ENCODE measurements at regions not wholly inside any gene's neighbourhood (a gene's known extent, or its start where the extent isn't known, plus 50 kb on each side); places are given as distances from the start of the nearest gene placed in this dataset.

DNA sequence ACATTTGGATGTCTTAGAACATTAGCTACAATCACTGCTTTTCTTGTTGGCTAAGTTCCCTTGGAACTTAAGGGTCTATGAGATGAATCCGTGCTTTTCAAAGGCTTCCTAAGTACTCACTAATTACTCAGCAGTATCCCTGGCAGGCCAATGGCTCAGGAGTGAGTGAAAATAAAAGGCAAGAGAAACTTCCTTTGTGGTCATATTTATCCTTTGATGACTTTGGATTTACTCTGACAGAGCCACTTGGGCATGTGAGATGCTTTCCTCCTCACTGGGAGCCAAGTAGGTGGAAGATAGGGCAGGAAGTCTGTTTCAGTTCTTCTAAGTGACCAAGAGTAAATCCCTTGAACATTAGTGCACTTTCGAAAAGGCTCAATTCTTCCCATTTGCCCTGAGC lies 224.3 kb upstream of the FOXA2 start:
- FAIRE-seq: peak; percentile 77

GRCh38 chr20:22810030-22810429 lies 225.1 kb upstream of the SSTR4 start:
- WGBS (ENCODE audit: missing lambda C conversion rate): 88% methylated on average over 7 of the region's 7 CpGs
- ATAC-seq (no peak), FAIRE-seq (no peak), DNase-seq (ENCODE audit: low read depth in 1 of 2, low spot score in 1 of 2) (no peak)
- Histone ChIP-seq H3K4me3 (no peak overlapping the region), H3K4me2 (no peak overlapping the region), H3K27ac (peak overlapping the region; percentile 8 to 77; a peak in 4 of 6 replicates), H3K9me3 (0 out of 3 replicates have a peak, but pooled peaks cover 3% of the 10 kb centered on the region), H3K4me1 (peaks cover 36% of the 10 kb centered on the region)
- CTCF ChIA-PET: interaction anchor here (0.6 to 11.6 kb wide), 5 partner anchors 16 to 355 kb away, joined by 3 to 70 read pairs (median 3); no protein-coding TSS in a partner anchor
- POLR2A ChIA-PET: no interaction called here
- TF ChIP-seq RAD21 (conservative IDR thresholded peaks at IDR 0.05 in 1 of 2, IDR thresholded peaks at IDR 0.05 in 1 of 2): no peak
- TF ChIP-seq MAZ (IDR thresholded peaks at IDR 0.05; ENCODE audit: borderline replicate concordance, low read depth, low read length): no peak
- TF ChIP-seq, protein P1, sequence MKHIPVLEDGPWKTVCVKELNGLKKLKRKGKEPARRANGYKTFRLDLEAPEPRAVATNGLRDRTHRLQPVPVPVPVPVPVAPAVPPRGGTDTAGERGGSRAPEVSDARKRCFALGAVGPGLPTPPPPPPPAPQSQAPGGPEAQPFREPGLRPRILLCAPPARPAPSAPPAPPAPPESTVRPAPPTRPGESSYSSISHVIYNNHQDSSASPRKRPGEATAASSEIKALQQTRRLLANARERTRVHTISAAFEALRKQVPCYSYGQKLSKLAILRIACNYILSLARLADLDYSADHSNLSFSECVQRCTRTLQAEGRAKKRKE (CRISPR knock-in tag; IDR thresholded peaks at IDR 0.05; ENCODE audit: low read depth): no peak
- TF ChIP-seq TP53 (CRISPR knock-in tag; IDR thresholded peaks at IDR 0.05): no peak
- TF ChIP-seq POLR2AphosphoS2 (conservative IDR thresholded peaks at IDR 0.05; ENCODE audit: low read length): no peak
- TF ChIP-seq KDM1A (IDR thresholded peaks at IDR 0.05; ENCODE audit: low read depth): no peak
- TF ChIP-seq SREBF2 (IDR thresholded peaks at IDR 0.05): no peak
- no peak for TF ChIP-seq REST (IDR thresholded peaks at IDR 0.05)
- no peak for TF ChIP-seq ESRRA (IDR thresholded peaks at IDR 0.05; ENCODE audit: borderline replicate concordance, low read length)

More for the DNA sequence above, 224.3 kb upstream of the FOXA2 start:
- H3K27ac ChIP-seq: peak overlapping the region; percentile 74 to 77
- no peak overlapping the region for H3K4me3 ChIP-seq
- no peak overlapping the region for H3K4me2 ChIP-seq
- CTCF ChIA-PET: interaction anchor here (0.7 to 11.6 kb wide), 5 partner anchors 13 to 532 kb away, joined by 3 to 70 read pairs (median 7); no protein-coding TSS in a partner anchor
- DNase-seq (ENCODE audit: low read depth in 1 of 2, low spot score in 1 of 2): no peak
- POLR2A ChIA-PET: no interaction called here
- peaks cover 42% of the 10 kb centered on the region for H3K4me1 ChIP-seq
- 73% methylated on average over 2 of the region's 2 CpGs for WGBS (ENCODE audit: missing lambda C conversion rate)
- no peak for ATAC-seq
- 0 out of 3 replicates have a peak, but pooled peaks cover 3% of the 10 kb centered on the region for H3K9me3 ChIP-seq
- no peak for TF ChIP-seq REST (IDR thresholded peaks at IDR 0.05)
- TF ChIP-seq TFCP2L1 (CRISPR knock-in tag; IDR thresholded peaks at IDR 0.05): no peak
- no peak for TF ChIP-seq HEYL (CRISPR knock-in tag; IDR thresholded peaks at IDR 0.05)
- no peak for TF ChIP-seq JUNB (IDR thresholded peaks at IDR 0.05)
- no peak for TF ChIP-seq EHMT2 (IDR thresholded peaks at IDR 0.05; ENCODE audit: low read depth)
- TF ChIP-seq, protein P2, sequence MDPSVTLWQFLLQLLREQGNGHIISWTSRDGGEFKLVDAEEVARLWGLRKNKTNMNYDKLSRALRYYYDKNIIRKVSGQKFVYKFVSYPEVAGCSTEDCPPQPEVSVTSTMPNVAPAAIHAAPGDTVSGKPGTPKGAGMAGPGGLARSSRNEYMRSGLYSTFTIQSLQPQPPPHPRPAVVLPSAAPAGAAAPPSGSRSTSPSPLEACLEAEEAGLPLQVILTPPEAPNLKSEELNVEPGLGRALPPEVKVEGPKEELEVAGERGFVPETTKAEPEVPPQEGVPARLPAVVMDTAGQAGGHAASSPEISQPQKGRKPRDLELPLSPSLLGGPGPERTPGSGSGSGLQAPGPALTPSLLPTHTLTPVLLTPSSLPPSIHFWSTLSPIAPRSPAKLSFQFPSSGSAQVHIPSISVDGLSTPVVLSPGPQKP (IDR thresholded peaks at IDR 0.05; ENCODE audit: low read depth, low read length): no peak
- TF ChIP-seq MAFK (IDR thresholded peaks at IDR 0.05; ENCODE audit: partially characterized antibody): no peak
- no peak for TF ChIP-seq ZSCAN20 (CRISPR knock-in tag; IDR thresholded peaks at IDR 0.05)
- no peak for TF ChIP-seq TP53 (CRISPR knock-in tag; IDR thresholded peaks at IDR 0.05)
- TF ChIP-seq RFX5 (IDR thresholded peaks at IDR 0.05): no peak
- no peak for TF ChIP-seq EP300 (IDR thresholded peaks at IDR 0.05)
- no peak for TF ChIP-seq BHLHE40 (IDR thresholded peaks at IDR 0.05; ENCODE audit: low read depth, low read length)
- no peak for TF ChIP-seq FOSL2 (IDR thresholded peaks at IDR 0.05)
- TF ChIP-seq FOSL2 (CRISPR knock-in tag; IDR thresholded peaks at IDR 0.05): no peak
- TF ChIP-seq RCOR1 (IDR thresholded peaks at IDR 0.05; ENCODE audit: low read depth, low read length): no peak
- TF ChIP-seq POLR2A (IDR thresholded peaks at IDR 0.05; ENCODE audit: low read length): no peak
- TF ChIP-seq HES2 (IDR thresholded peaks at IDR 0.05): no peak
- TF ChIP-seq, protein P3, sequence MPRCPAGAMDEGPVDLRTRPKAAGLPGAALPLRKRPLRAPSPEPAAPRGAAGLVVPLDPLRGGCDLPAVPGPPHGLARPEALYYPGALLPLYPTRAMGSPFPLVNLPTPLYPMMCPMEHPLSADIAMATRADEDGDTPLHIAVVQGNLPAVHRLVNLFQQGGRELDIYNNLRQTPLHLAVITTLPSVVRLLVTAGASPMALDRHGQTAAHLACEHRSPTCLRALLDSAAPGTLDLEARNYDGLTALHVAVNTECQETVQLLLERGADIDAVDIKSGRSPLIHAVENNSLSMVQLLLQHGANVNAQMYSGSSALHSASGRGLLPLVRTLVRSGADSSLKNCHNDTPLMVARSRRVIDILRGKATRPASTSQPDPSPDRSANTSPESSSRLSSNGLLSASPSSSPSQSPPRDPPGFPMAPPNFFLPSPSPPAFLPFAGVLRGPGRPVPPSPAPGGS (IDR thresholded peaks at IDR 0.05): no peak
